Retinal pigment epithelial cell (primary cell): ENCODE measurements at regions not wholly inside any gene's neighbourhood (a gene's known extent, or its start where the extent isn't known, plus 50 kb on each side); places are given as distances from the start of the nearest gene placed in this dataset.

Experiments used
- DNase-seq: peaks from one replicate; pipeline ENCODE4 v3.0.0-alpha.2; 2010; ENCODE audit warnings: low read depth
- H3K4me3 ChIP-seq: 2 replicates; pipeline ENCODE4 v1.5.1; 2011; ENCODE audit warnings: mild to moderate bottlenecking, low read length, control low read depth, moderate library complexity
- TF ChIP-seq, protein P1 (sequence below): conservative IDR thresholded peaks from 2 replicates; pipeline ENCODE4 v1.5.1; 2011; ENCODE audit warnings: low read depth, low read length, control low read depth, inconsistent platforms

- TF ChIP-seq, protein P1, sequence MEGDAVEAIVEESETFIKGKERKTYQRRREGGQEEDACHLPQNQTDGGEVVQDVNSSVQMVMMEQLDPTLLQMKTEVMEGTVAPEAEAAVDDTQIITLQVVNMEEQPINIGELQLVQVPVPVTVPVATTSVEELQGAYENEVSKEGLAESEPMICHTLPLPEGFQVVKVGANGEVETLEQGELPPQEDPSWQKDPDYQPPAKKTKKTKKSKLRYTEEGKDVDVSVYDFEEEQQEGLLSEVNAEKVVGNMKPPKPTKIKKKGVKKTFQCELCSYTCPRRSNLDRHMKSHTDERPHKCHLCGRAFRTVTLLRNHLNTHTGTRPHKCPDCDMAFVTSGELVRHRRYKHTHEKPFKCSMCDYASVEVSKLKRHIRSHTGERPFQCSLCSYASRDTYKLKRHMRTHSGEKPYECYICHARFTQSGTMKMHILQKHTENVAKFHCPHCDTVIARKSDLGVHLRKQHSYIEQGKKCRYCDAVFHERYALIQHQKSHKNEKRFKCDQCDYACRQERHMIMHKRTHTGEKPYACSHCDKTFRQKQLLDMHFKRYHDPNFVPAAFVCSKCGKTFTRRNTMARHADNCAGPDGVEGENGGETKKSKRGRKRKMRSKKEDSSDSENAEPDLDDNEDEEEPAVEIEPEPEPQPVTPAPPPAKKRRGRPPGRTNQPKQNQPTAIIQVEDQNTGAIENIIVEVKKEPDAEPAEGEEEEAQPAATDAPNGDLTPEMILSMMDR = no peak
- H3K4me3 ChIP-seq = no peak overlapping the region
- no peak for DNase-seq
Observed at GRCh38 chr7:15757041-15758000, 70.8 kb upstream of the MEOX2 start.

- TF ChIP-seq, protein P1 = no peak
- DNase-seq = no peak
- no peak overlapping the region for H3K4me3 ChIP-seq
Observed at GRCh38 chr7:15755061-15755460, 68.6 kb upstream of the MEOX2 start.

GRCh38 chr7:15753887-15754579 is 67.5 kb upstream of the MEOX2 start:
- TF ChIP-seq, protein P1 = no peak
- no peak overlapping the region for H3K4me3 ChIP-seq
- no peak for DNase-seq

DNA sequence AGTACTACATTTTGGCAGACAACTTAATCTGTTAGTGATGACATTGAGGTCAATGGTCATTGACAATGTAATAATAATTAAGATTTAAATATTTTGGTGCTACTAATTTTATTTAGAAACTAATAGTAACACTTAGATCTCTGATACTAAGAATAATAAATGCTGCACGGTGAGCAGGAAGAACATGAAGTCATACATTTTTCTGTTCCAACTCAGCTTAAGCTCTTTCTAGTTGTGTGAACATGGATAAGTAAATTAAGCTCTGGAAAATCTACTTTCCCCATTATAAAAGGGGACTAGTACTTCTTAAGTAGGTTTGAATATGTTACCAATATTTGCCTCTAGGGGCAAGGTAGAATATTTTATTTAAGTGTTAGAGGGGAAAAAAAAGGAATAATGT is 65.9 kb upstream of the MEOX2 start:
- peak; percentile 43 for DNase-seq
- TF ChIP-seq, protein P1 = no peak
- H3K4me3 ChIP-seq = no peak overlapping the region

GRCh38 chr7:15751191-15751701 is 64.8 kb upstream of the MEOX2 start:
- DNase-seq = no peak
- H3K4me3 ChIP-seq = no peak overlapping the region
- TF ChIP-seq, protein P1 = no peak

- DNase-seq = no peak
- H3K4me3 ChIP-seq = no peak overlapping the region
- TF ChIP-seq, protein P1 = no peak
Observed at GRCh38 chr7:15750727-15751126, 64.2 kb upstream of the MEOX2 start.
